UCSD-AML1 (cell line): ENCODE measurements at regions not wholly inside any gene's neighbourhood (a gene's known extent, or its start where the extent isn't known, plus 50 kb on each side); places are given as distances from the start of the nearest gene placed in this dataset.
A peak's percentile ranks its signal among the peaks of the same experiment; 100 is the strongest.

Source experiments
- DNase-seq: peaks from one replicate; lab custom pipeline; 2025; ENCODE audit not compliant: unreplicated experiment; lab: John Stamatoyannopoulos, UW

DNA sequence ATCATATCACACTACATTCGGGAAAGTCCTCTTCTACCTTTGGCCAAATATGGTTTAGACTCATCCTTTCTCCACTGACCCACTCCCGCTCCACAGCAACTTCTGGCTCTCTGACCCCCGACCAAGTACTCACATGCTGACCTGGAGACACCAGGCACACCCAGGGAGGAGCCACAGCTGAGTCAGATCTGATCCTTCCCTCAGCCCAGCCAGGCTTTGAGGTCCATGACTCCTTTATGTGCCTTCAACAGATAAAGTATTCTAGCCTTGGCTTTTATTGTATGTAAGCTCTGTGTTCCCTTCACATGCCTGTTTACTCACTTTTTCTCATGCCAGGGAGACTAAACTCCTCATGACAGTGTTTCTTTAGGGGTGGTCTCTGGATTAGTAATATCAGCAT lies 166.9 kb upstream of the UMPS start:
- DNase-seq, result no peak

DNA sequence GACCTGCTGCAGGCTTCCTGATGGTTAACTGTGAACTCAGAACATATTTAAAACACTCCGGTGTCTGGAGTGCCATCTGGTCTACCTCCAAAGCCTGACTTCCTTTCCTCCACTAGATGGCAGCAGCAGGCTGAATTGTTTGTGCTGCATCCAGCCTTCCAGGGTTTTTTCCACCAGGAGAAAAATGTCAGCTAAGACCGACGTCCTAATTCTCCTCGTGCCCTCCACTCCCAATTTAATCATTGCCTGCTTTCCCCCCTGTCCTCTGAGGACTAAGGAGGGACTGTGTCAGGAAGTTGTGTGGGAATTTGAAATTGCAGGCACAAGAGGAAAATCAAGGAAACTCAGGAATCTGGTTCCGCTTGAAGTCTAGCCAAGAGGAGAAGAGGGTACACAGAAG lies 165.2 kb upstream of the UMPS start:
- DNase-seq, result peak; percentile 53

DNA sequence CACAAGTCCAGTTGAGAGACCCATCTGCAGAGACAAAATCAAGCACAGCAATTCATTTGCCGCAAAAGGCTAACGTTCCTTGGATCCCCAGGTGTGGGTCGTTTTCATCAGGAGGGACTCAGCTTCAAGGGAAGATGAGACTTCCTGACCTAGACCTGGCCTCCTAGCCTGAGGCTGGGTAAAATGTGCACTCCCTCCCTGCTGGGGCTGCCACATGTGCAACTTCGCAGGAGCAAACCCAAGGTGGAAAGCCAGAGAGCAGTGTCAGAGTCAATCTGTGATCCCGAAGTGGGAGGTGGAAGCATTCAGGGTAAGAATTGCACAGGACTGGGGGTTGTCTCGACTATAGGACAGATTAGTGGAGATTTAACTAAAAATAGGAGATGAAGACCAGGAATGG lies 164.7 kb upstream of the UMPS start:
- no peak for DNase-seq

DNA sequence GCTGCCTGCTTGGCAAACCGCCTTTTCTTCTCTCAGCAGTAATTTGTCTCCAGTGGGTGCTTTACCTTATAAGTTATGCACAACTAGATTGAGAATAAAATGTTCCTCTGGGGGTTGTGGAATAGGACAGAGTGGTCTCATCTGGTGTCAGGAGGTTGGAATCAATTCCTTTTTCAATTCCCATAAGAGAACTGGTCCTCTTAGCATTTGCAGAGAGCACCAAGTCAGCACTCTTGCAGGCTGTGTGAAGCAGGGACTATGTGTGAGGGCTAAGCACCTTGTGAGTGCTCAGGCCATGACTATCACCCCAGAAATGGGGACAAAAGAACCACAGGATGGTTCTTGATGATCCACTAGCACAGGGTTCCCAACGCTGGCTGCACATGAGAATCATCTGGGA lies 163.6 kb upstream of the UMPS start:
- DNase-seq, result no peak

DNA sequence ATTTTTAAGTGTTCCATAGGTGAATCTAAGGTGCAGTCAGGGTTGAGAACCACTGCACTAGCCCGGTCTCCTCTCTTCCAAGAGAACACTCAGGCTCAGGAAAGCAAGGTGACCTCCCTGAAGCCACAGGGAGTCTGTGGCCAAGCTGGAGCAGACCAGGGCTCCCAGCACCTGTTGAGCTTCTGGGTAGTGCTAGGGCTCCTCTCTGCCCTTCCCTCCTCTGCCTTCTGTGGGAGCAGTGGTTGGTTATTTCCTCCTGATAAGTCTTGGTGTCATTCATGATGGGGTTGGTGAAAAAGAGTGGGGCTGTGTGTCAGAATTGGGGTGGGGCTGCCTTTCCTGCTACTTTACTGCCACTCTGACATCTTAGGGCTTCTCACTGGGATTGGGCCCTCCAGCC lies 163.1 kb upstream of the UMPS start:
- peak; percentile 33 for DNase-seq

DNA sequence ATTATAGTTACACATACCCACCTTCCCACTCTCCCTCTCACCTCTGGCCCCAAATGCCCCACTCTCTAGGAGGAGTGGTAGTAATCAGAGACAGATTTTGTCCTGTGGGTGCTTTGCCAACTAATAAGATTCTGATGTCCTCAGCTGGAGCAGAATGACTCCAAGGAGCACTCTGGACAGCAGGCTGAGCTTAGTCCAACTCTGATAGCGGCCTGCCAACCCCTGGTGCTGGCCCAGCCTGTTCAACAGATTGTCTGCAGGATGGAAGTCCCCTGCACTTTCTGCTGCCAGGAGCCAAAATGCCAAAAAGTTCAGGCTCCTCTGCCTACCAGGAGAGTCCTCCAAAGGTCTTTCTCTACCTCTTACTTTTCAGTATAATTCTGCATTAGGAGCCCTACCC lies 160.5 kb upstream of the UMPS start:
- DNase-seq, result no peak

GRCh38 chr3:124570232-124570631 lies 160.0 kb upstream of the UMPS start:
- no peak for DNase-seq

- DNase-seq, result no peak
These were observed 157.3 kb upstream of the UMPS start for GRCh38 chr3:124572851-124573405.

DNA sequence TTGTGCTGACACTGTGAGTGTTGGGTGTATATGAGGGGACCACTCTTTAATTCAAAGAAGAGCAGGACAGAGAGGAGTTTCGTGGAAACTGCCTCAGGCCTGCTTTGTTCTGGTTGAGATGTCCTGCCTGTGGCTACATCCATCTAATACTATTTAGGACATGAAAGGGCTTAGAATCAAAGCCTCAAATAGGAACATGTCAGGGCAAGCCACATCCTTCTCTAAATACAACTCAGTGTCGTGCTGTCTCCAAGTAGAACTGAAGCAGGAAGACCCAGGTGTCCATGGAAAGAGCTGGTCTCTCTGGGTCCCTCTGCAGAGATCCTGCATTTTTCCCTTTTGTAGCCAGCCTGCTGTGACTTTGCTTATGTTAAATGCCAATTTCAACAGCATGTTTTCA lies 156.2 kb upstream of the UMPS start:
- no peak for DNase-seq

- no peak for DNase-seq
These were observed 153.4 kb upstream of the UMPS start for GRCh38 chr3:124576565-124577493.

DNA sequence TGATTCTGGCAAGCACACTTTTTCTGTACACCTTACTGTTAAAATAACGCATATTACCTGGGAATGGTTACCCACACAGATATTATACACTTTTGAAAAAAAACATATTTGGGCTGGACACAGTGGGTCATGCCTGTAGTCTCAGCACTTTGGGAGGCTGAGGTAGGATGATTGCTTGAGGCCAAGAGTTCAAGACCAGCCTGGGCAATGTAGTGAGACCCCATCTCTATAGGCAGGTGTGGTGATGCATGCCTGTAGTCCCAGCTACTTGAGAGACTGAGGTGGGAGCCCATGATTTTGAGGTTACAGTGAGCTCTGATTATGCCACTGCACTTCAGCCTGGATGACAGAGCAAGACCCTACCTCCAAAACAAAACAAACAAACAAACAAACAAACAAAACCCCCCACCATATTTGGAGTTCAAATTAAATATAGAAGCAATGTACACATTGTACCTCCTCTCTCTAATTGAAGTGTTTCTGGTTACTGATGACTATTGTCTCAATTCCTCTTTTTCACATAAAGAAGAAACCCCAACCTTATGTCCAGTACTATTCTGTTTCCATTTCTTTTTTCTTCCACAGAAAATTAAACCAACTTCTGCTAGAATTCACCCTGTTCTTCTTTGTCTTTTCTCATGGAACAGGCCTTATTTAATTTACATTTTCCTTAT lies 152.6 kb upstream of the UMPS start:
- DNase-seq, result no peak

DNA sequence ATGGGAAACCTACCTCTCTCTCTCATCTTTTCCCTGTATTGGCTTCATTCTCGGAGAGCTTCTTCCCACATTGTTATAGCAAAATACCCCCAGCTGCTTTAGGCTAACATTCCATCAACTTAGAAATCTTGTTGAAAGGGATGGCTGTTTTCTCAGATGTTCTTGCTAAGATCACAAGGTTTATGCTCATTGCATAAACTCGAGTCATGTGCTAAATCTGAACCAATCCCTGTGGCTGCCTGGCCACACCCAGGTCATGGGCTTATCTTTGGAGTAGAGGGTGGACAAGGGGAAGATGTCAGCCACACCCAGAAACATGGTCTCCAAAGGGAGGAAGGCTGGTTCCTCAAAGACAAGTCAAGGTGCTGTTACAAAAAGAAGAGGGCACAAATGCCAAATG lies 150.6 kb upstream of the UMPS start:
- DNase-seq, result no peak

DNA sequence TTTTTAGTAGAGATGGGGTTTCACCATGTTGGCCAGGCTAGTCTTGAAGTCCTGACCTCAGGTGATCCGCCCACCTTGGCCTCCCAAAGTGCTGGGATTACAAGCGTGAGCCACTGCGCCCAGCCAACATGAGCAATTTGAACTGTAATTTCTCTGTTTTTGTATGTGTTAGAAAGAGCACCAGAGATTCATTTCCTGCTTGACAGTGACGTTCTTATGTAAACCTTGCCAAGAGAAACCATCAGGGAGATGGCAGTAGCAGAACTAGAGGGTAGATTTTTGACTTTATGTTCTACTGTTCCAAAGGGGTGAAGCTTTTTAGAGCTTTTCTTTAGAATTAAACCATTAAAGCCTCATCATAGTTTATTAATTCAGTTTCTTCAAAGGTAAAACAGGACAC lies 148.1 kb upstream of the UMPS start:
- no peak for DNase-seq

DNA sequence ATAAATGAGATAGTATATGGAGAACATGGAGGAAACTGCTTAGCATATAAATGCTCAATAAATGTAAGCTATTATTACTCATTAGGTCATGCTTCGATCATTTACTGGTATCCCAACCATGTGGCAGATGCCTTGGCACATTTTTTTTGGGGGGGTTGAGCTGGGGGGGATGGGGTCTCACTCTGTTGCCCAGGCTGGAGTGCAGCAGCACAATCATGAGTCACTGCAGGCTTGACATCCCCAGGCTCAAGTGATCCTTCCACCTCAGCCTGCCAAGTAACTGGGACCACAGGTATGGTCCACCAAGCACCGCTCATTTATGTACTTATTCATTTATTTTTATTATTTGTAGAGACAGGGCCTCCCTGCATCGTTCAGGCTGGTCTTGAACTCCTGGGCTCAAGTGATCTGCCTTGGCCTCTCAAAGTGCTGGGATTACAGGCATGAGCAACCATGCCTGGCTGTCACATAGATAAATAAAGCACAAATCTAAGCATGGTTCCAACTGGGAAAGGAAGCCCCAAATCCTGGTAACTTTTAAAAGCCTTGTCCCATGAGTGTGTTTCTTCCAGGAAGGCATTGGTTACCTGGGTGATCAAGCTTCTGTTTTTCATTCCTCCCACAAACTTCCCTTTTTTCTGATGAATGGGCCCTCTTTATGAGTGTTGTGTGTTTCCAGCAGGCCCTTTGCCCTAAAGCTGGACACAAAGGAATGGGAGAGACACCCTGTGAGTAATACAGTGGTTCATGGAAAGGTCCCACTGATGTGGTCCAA lies 147.4 kb upstream of the UMPS start:
- no peak for DNase-seq

- no peak for DNase-seq
These were observed 146.1 kb upstream of the UMPS start for GRCh38 chr3:124584245-124584551.

DNA sequence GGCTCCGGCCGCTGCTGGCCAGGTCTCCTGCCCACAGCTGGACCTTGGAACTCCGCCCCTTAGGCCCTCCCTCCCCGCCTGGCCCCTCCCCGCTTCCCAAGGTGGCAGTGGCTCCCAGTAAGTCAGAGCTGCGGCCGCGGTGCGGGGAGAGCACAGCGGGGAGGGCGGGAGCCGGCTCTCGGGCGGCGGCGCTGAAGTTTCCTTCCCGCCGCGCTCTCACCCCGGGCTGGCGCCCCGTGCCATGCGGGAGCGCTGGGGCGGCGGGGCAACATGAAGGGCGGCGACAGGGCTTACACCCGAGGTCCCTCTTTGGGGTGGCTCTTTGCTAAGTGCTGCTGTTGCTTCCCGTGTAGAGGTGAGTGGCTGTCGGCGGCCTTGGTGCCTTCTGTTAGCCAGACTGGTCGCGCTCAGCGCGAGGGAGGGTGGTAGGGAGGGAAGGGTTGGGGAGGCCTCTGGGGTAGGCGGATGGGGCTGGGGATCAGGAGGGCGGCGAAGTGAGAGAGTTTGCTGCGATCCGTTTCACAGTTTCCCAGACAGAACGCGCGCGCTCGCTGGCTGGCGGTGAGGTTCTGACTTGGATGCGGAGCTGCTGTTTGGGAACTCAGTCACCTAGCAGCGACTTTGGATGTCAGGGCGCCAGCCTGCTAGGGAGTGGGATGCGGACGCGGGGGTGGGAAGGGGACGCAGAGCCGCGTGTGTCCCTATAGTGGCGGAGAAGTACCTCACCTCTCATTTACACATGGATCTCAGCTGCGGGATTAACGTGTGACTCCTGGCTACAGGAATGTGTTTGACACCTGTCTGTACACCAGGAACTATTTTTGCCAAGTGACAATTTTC lies 145.5 kb upstream of the UMPS start:
- no peak for DNase-seq

DNA sequence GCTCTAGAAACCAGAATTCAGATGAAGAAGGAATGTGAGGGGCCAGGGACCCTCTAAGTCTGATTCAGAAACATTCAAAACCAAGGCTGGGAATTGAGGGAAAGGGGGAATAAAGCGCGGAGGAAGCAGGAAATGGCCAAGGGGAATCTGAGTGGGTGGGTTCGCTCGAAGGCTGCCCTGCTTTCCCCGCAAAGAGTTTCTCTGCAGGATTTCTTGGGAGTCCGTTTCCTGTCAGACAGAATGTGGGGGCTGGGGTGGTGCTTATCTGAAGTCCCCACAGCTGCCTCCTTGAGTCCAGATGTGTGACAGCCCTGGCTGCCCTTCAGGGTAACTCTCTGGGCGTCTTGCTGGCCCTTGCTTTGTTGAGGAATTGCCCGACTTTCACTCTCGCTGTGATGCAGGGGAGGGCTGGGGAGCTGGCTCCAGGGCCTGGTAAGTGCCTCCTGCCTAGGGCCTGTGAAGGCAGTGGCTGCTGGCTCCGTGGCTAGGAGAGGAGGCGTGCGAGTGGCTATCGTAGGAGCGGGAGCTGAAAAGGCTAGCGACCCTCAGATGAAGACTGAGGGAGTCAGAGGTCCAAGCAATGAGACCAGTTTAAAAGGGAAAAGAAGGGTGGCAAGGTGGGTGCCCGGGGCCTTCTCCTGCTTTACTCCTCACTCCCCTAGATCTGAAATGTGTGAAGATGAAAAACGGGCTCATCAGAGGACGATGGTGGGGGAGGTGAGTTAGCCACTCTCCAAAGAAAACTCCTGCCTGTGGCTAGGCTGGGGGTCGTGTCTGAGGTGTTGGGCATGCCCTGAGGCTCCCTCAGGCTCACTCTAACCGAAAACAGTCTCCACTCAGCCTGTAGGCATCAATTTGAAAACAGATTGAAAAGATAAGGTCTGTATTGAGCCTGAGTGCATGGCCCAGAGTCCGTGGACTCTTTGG lies 143.9 kb upstream of the UMPS start:
- DNase-seq, result no peak

DNA sequence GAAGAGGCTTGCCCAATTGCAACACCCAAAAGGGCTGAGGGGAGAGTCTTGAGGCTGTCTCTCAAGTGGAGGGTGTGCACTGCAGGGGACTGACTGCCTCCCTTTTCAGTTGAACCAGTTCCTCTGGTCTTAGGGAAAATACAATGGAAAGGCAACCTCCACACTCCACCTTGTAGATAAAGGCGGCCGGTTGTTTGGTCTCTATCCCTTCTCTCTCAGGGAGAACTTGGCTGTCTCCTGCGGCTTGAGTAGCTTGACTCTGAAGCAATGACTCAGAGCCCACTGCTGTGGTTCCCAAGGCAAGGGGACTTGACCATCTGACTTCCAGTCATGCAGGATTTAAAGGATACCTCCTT lies 143.2 kb upstream of the UMPS start:
- DNase-seq, result no peak

- DNase-seq, result no peak
These were observed 142.2 kb upstream of the UMPS start for GRCh38 chr3:124588036-124588435.

DNA sequence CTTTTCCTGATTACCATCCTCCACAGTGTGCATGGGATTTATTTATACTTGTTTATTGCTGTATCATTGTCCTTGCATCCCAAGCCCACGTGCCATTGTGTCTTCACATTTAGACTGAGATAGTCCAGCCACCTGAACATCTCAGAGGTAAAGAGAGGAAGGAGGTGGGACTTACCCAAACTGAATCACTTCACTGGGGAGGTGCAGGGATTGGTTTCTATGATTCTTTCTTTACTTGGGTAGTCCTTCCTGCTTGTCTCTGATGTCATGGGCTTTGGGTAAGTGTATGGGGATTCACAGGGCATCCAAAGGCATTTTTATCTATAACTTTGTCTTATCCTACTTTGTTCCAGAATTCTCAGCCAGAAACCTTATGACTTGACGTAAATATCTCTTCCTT lies 141.5 kb upstream of the UMPS start:
- no peak for DNase-seq
